ENCODE measurements at regions not wholly inside any gene's neighbourhood (a gene's known extent, or its start where the extent isn't known, plus 50 kb on each side); places are given as distances from the start of the nearest gene placed in this dataset.

DNA sequence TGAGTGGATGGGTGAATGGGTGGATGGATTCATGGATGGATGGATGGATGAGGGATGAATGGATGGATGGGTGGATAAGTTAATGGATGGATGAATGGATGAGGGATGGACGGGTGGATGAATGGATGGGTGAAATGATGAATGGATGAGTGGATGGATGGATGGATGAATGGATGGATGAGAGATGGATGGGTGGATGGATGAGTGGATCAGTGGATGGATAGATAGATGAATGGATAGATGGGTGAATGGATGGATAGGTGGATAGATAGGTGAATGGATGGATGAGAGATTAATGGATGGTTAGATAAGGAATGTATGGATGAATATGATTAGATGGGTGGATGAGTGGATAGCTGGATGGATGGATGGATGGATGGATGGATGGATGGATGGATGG is 313.5 kb downstream of the NPHP4 start:
- TF ChIP-seq GABPA (IDR thresholded peaks at IDR 0.05 in 1 of 2, conservative IDR thresholded peaks at IDR 0.05 in 1 of 2) = no peak
- TF ChIP-seq HNF4G (IDR thresholded peaks at IDR 0.05) = no peak
- no peak for TF ChIP-seq YY1 (IDR thresholded peaks at IDR 0.05)
- no peak for TF ChIP-seq CTCF (IDR thresholded peaks at IDR 0.05; ENCODE audit: low read depth, low read length, missing input control)
- no peak for TF ChIP-seq TAF1 (conservative IDR thresholded peaks at IDR 0.05)
- no peak for TF ChIP-seq SP1 (IDR thresholded peaks at IDR 0.05)
- no peak for TF ChIP-seq JUND (IDR thresholded peaks at IDR 0.05)
- TF ChIP-seq ATF3 (IDR thresholded peaks at IDR 0.05) = no peak
- TF ChIP-seq EGR1 (IDR thresholded peaks at IDR 0.05; ENCODE audit: low read depth in 2 of 2) = no peak
- TF ChIP-seq, protein P1, sequence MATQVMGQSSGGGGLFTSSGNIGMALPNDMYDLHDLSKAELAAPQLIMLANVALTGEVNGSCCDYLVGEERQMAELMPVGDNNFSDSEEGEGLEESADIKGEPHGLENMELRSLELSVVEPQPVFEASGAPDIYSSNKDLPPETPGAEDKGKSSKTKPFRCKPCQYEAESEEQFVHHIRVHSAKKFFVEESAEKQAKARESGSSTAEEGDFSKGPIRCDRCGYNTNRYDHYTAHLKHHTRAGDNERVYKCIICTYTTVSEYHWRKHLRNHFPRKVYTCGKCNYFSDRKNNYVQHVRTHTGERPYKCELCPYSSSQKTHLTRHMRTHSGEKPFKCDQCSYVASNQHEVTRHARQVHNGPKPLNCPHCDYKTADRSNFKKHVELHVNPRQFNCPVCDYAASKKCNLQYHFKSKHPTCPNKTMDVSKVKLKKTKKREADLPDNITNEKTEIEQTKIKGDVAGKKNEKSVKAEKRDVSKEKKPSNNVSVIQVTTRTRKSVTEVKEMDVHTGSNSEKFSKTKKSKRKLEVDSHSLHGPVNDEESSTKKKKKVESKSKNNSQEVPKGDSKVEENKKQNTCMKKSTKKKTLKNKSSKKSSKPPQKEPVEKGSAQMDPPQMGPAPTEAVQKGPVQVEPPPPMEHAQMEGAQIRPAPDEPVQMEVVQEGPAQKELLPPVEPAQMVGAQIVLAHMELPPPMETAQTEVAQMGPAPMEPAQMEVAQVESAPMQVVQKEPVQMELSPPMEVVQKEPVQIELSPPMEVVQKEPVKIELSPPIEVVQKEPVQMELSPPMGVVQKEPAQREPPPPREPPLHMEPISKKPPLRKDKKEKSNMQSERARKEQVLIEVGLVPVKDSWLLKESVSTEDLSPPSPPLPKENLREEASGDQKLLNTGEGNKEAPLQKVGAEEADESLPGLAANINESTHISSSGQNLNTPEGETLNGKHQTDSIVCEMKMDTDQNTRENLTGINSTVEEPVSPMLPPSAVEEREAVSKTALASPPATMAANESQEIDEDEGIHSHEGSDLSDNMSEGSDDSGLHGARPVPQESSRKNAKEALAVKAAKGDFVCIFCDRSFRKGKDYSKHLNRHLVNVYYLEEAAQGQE (IDR thresholded peaks at IDR 0.05) = no peak
